Mesenchymal stem cell (in vitro differentiated cells and primary cell): ENCODE measurements at regions not wholly inside any gene's neighbourhood (a gene's known extent, or its start where the extent isn't known, plus 50 kb on each side); places are given as distances from the start of the nearest gene placed in this dataset.

Experiments used
- DNase-seq: peaks from one replicate; pipeline ENCODE4 v3.0.0-alpha.2; 2013
- H2AFZ ChIP-seq: one replicate; pipeline ENCODE4 v1.6.1; 2013; ENCODE audit warnings: low read depth, mild to moderate bottlenecking, control low read depth, inconsistent platforms, low read length, moderate library complexity
- H2AK5ac ChIP-seq: 2 replicates; pipeline ENCODE4 v1.6.1; 2013; ENCODE audit warnings: low read length, moderate library complexity, mild to moderate bottlenecking, inconsistent platforms; ENCODE audit not compliant: severe bottlenecking
- H2BK120ac ChIP-seq: one replicate; pipeline ENCODE4 v1.6.1; 2013; ENCODE audit warnings: low read depth, mild to moderate bottlenecking, inconsistent platforms, low read length, moderate library complexity
- H2BK12ac ChIP-seq, 2 experiments: one replicate each; pipeline ENCODE4 v1.6.1; 2013; ENCODE audit warnings: inconsistent platforms in 2 of 2, low read length in 2 of 2, mild to moderate bottlenecking in 2 of 2, moderate library complexity in 2 of 2, control low read depth in 1 of 2
- H2BK15ac ChIP-seq: one replicate; pipeline ENCODE4 v1.6.1; 2013; ENCODE audit warnings: mild to moderate bottlenecking, low read depth, inconsistent platforms; ENCODE audit not compliant: poor library complexity, severe bottlenecking
- H2BK5ac ChIP-seq: 2 replicates; pipeline ENCODE4 v1.6.1; 2013; ENCODE audit warnings: low read depth, mild to moderate bottlenecking, low read length, control low read depth, inconsistent platforms; ENCODE audit not compliant: poor library complexity, severe bottlenecking
- H3K14ac ChIP-seq, 2 experiments: one replicate each; pipeline ENCODE4 v1.6.1; 2013; ENCODE audit warnings: inconsistent platforms in 2 of 2, low read length in 2 of 2, control low read depth in 1 of 2, mild to moderate bottlenecking in 1 of 2, moderate library complexity in 1 of 2
- H3K18ac ChIP-seq, 2 experiments: one replicate each; pipeline ENCODE4 v1.6.1; 2013; ENCODE audit warnings: inconsistent platforms in 2 of 2, low read length in 2 of 2, control low read depth in 1 of 2, low read depth in 1 of 2, mild to moderate bottlenecking in 1 of 2
- H3K23ac ChIP-seq, 2 experiments: one replicate each; pipeline ENCODE4 v1.6.1; 2013; ENCODE audit warnings: inconsistent platforms in 2 of 2, low read length in 2 of 2, mild to moderate bottlenecking in 2 of 2, moderate library complexity in 2 of 2, control low read depth in 1 of 2
- H3K27ac ChIP-seq: 2 replicates; pipeline ENCODE4 v1.5.1; 2013; ENCODE audit warnings: mild to moderate bottlenecking, moderate library complexity, low read length, control low read depth, inconsistent platforms; ENCODE audit not compliant: poor library complexity, severe bottlenecking
- H3K27me3 ChIP-seq, 2 experiments: 2 replicates each; pipeline versions ENCODE4 v1.6.1 to v1.7.0; 2013; ENCODE audit warnings: low read length in 2 of 2, mild to moderate bottlenecking in 2 of 2, moderate library complexity in 2 of 2, control low read depth in 1 of 2, inconsistent platforms in 1 of 2; ENCODE audit not compliant: control insufficient read depth in 1 of 2, insufficient read depth in 1 of 2
- H3K36me3 ChIP-seq, 2 experiments: 2 replicates each; pipeline versions ENCODE4 v1.6.1 to v1.7.0; 2013; ENCODE audit warnings: low read length in 2 of 2, control low read depth in 1 of 2, inconsistent platforms in 1 of 2, low read depth in 1 of 2, mild to moderate bottlenecking in 1 of 2; ENCODE audit not compliant: insufficient read depth in 2 of 2, control insufficient read depth in 1 of 2
- H3K4ac ChIP-seq, 2 experiments: one replicate each; pipeline ENCODE4 v1.6.1; 2013; ENCODE audit warnings: inconsistent platforms in 2 of 2, low read length in 2 of 2, mild to moderate bottlenecking in 2 of 2, moderate library complexity in 2 of 2, control low read depth in 1 of 2, low read depth in 1 of 2
- H3K4me1 ChIP-seq: 2 replicates; pipeline ENCODE4 v1.6.1; 2013; ENCODE audit warnings: low read depth, low read length, control low read depth; ENCODE audit not compliant: control insufficient read depth, insufficient read depth
- H3K4me2 ChIP-seq: 2 replicates; pipeline ENCODE4 v1.6.1; 2013; ENCODE audit warnings: low read length, mild to moderate bottlenecking, inconsistent platforms; ENCODE audit not compliant: poor library complexity, severe bottlenecking
- H3K4me3 ChIP-seq, 2 experiments: 2 replicates each; pipeline versions ENCODE4 v1.5.1 to v1.7.0; 2013; ENCODE audit warnings: low read length in 2 of 2, mild to moderate bottlenecking in 2 of 2, control low read depth in 1 of 2, low read depth in 1 of 2; ENCODE audit not compliant: insufficient read depth in 1 of 2
- H3K79me1 ChIP-seq: replicated peaks from 2 replicates; pipeline ENCODE4 v1.6.1; 2013; ENCODE audit warnings: mild to moderate bottlenecking, control low read depth, low read length, inconsistent platforms; ENCODE audit not compliant: poor library complexity, severe bottlenecking
- H3K9ac ChIP-seq: 2 replicates; pipeline ENCODE4 v1.7.0; 2013; ENCODE audit warnings: mild to moderate bottlenecking, low read length, moderate library complexity
- H3K9me3 ChIP-seq: 2 replicates; pipeline ENCODE4 v1.7.0; 2013; ENCODE audit warnings: mild to moderate bottlenecking, low read length; ENCODE audit not compliant: control insufficient read depth
- H4K8ac ChIP-seq: one replicate; pipeline ENCODE4 v1.6.1; 2013; ENCODE audit warnings: inconsistent platforms, mild to moderate bottlenecking, low read length, moderate library complexity
- H4K91ac ChIP-seq: one replicate; pipeline ENCODE4 v1.6.1; 2013; ENCODE audit warnings: mild to moderate bottlenecking, low read length, inconsistent platforms
- WGBS: methylation state at CpG from one replicate; pipeline ENCODE4 v1.1.7; 2013; ENCODE audit warnings: mixed read lengths; 5-methylcytosine and 5-hydroxymethylcytosine counted together

GRCh38 chr6:137776786-137777686, 90.0 kb upstream of the TNFAIP3 start:
- H4K8ac ChIP-seq = no peak overlapping the region
- peak; percentile 91 for DNase-seq
- no peak overlapping the region for H3K18ac ChIP-seq
- H3K27ac ChIP-seq = no peak overlapping the region
- no peak overlapping the region for H3K4ac ChIP-seq
- H2AFZ ChIP-seq = no peak overlapping the region
- H2BK5ac ChIP-seq = no peak overlapping the region
- H3K4me2 ChIP-seq = no peak overlapping the region
- H4K91ac ChIP-seq = no peak overlapping the region
- no peaks in the 10 kb centered on the region for H3K9me3 ChIP-seq
- no peak overlapping the region for H2BK120ac ChIP-seq
- no peak overlapping the region for H2BK12ac ChIP-seq
- 47% methylated on average over 9 of the region's 15 CpGs for WGBS
- H3K36me3 ChIP-seq = no peaks in the 10 kb centered on the region
- H2AK5ac ChIP-seq = no peak overlapping the region
- no peaks in the 10 kb centered on the region for H3K27me3 ChIP-seq
- no peak overlapping the region for H3K23ac ChIP-seq
- H3K4me1 ChIP-seq = no peaks in the 10 kb centered on the region
- no peak overlapping the region for H3K14ac ChIP-seq
- H3K79me1 ChIP-seq = no peaks in the 10 kb centered on the region
- no peak overlapping the region for H3K4me3 ChIP-seq
- H3K9ac ChIP-seq = no peak overlapping the region
- no peak overlapping the region for H2BK15ac ChIP-seq

GRCh38 chr6:137777687-137778075, 89.4 kb upstream of the TNFAIP3 start:
- Histone ChIP-seq H3K18ac (no peak overlapping the region), H3K27ac (no peak overlapping the region), H3K27me3 (no peaks in the 10 kb centered on the region), H3K4ac (no peak overlapping the region), H3K23ac (no peak overlapping the region), H2BK120ac (no peak overlapping the region), H3K4me3 (no peak overlapping the region), H2AK5ac (no peak overlapping the region), H4K91ac (no peak overlapping the region), H2AFZ (no peak overlapping the region), H2BK5ac (no peak overlapping the region), H2BK15ac (no peak overlapping the region), H3K79me1 (no peaks in the 10 kb centered on the region), H4K8ac (no peak overlapping the region), H3K14ac (no peak overlapping the region), H3K9ac (no peak overlapping the region), H3K4me1 (no peaks in the 10 kb centered on the region), H3K36me3 (no peaks in the 10 kb centered on the region), H3K9me3 (no peaks in the 10 kb centered on the region), H2BK12ac (peak overlapping the region in 1 of 2 experiments; percentile 54), H3K4me2 (no peak overlapping the region)
- DNase-seq = peak; percentile 64
- 83% methylated on average over 1 of the region's 1 CpG for WGBS

GRCh38 chr6:137779982-137780381, 87.1 kb upstream of the TNFAIP3 start:
- no peak overlapping the region for H2AK5ac ChIP-seq
- H3K14ac ChIP-seq = peak overlapping the region in 1 of 2 experiments; percentile 91
- DNase-seq = peak; percentile 69
- peak overlapping the region; percentile 80 for H2BK120ac ChIP-seq
- H2BK15ac ChIP-seq = no peak overlapping the region
- H4K91ac ChIP-seq = peak overlapping the region; percentile 99
- H3K4me1 ChIP-seq = no peaks in the 10 kb centered on the region
- no peak overlapping the region for H3K9ac ChIP-seq
- H2BK5ac ChIP-seq = no peak overlapping the region
- H3K4me2 ChIP-seq = no peak overlapping the region
- H3K9me3 ChIP-seq = no peaks in the 10 kb centered on the region
- H3K27ac ChIP-seq = no peak overlapping the region
- peak overlapping the region; percentile 61 to 95 for H3K4ac ChIP-seq
- H3K79me1 ChIP-seq = no peaks in the 10 kb centered on the region
- H2BK12ac ChIP-seq = peak overlapping the region; percentile 100
- 23% methylated on average over 1 of the region's 3 CpGs for WGBS
- peak overlapping the region in 1 of 2 experiments; percentile 48 for H3K23ac ChIP-seq
- peak overlapping the region; percentile 79 to 99 for H3K18ac ChIP-seq
- peak overlapping the region; percentile 97 for H4K8ac ChIP-seq
- H3K27me3 ChIP-seq = no peaks in the 10 kb centered on the region
- H3K4me3 ChIP-seq = no peak overlapping the region
- peak overlapping the region; percentile 6 for H2AFZ ChIP-seq
- H3K36me3 ChIP-seq = no peaks in the 10 kb centered on the region

GRCh38 chr6:137780447-137781034, 86.5 kb upstream of the TNFAIP3 start:
- Histone ChIP-seq H3K79me1 (no peaks in the 10 kb centered on the region), H3K27ac (no peak overlapping the region), H3K4me2 (no peak overlapping the region), H4K91ac (peak overlapping the region; percentile 99), H3K18ac (peak overlapping the region; percentile 92 to 99), H3K4ac (peak overlapping the region; percentile 61 to 95), H4K8ac (peak overlapping the region; percentile 97), H3K9ac (no peak overlapping the region), H2AFZ (peak overlapping the region; percentile 6), H3K36me3 (no peaks in the 10 kb centered on the region), H3K4me1 (no peaks in the 10 kb centered on the region), H2BK5ac (no peak overlapping the region), H2BK120ac (peak overlapping the region; percentile 94), H2BK12ac (peak overlapping the region; percentile 100), H3K27me3 (no peaks in the 10 kb centered on the region), H2AK5ac (no peak overlapping the region), H3K14ac (no peak overlapping the region), H2BK15ac (no peak overlapping the region), H3K4me3 (no peak overlapping the region), H3K23ac (no peak overlapping the region), H3K9me3 (no peaks in the 10 kb centered on the region)
- WGBS = 52% methylated on average over 7 of the region's 7 CpGs
- peak; percentile 82 for DNase-seq
